DMS 273 treated with DMSO at 0.1 percent for 48 hours (cell line): ENCODE measurements at regions not wholly inside any gene's neighbourhood (a gene's known extent, or its start where the extent isn't known, plus 50 kb on each side); places are given as distances from the start of the nearest gene placed in this dataset.

ENCODE experiments used
- DNase-seq: peaks from one replicate; lab custom pipeline; 2025; lab: John Stamatoyannopoulos, UW

- DNase-seq: no peak
Measured at GRCh38 chr16:35506898-35507194, 2047.4 kb downstream of the TP53TG3F start.

DNA sequence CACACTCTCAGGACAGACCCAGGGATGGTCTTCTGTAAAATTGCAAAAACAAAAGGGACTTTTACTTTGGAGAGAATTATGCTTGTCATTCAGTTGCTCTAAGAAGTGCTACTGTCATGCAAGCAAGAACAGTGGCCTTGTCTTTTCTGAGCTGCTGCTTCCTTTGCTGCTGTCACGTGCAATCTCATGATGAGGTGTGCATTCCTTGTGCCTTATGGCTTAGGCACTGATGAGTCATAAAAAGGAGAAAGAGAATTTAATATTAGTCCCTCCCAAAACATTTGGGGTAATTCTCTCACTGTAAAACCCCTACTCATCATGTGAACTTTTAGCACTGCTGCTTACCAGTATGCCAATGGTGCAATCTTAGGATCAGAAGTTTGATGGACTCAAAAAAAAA, 2051.3 kb downstream of the TP53TG3F start:
- no peak for DNase-seq

GRCh38 chr16:35516551-35516950, 2057.1 kb downstream of the TP53TG3F start:
- DNase-seq: no peak

DNA sequence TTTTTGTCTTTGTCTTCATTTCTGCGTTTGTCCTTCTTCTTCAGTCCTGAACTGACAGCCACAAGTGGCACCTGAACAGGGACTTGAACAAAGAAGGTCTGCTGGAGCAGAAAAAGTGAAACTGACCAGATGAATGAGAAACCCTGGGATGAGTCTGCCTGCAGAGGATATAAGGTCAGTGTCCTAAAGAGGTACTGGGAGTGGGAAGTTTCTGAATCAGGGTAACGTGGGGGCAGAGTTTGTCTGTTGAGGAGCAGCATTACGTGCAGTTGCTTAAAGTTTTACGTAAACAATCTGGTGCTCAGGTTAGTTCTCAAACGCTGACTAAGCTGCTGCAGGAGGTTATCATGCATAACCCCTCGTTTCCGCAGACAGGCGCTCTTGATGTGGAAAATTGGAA, 2057.6 kb downstream of the TP53TG3F start:
- no peak for DNase-seq

- no peak for DNase-seq
Measured at GRCh38 chr16:35523991-35524390, 2064.6 kb downstream of the TP53TG3F start.

- DNase-seq: no peak
Measured at GRCh38 chr16:35525979-35526590, 2066.7 kb downstream of the TP53TG3F start.

DNA sequence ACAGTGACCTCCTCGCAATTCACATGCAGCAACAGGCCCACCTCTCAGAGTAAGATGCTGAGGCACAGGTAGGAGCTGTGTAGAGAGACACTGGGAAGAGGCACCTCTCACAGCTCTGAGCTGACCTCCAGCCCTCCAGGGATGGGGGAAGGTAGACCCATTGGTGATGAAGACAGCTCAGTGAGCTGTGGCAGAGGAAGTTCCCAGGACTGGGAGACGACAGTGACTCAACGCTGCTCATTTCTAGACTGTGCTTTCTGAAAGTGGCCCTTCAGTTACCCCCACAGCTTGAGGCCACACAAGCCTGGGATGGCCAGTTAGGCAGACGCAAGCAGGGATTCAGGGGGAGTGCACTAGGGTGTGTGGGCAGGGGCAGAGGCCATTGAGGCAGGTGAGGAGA, 2073.2 kb downstream of the TP53TG3F start:
- DNase-seq: no peak

DNA sequence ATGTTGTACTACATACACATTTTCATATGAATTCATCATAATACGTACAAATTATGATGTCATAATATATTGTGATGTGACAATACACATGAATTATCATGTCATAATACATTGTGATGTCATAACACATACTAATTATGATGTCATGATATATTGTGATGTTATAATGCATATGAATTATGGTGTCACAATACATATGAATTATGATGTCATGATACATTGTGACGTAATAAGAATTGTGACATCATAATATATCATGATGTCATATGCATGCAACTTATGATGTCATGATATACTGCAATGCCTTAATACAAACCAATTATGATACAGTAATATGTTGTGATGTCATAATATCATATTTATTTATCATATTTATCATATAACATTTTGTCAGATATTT, 2074.3 kb downstream of the TP53TG3F start:
- no peak for DNase-seq

DNA sequence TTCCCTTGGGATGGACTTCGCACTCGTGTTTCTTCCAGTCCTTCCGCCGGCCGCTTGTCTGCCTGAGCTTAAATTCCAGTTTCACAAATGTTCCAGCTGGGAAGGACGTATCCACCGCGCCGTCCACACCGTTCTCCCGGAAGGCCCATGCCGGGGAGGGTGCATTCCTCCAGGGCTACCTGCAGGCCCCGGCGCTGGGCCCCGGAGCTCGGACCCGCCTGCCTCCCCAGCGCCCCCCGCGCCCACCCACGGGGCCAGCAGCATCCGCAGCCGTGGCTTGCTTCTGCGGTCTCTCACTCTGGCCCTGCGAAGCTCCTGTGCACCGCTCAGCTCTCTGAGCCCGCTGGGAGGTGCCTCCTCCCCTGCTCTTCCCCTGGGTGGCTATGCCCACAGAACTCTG, 2084.1 kb downstream of the TP53TG3F start:
- no peak for DNase-seq

GRCh38 chr16:35552763-35553162, 2093.4 kb downstream of the TP53TG3F start:
- DNase-seq: no peak

DNA sequence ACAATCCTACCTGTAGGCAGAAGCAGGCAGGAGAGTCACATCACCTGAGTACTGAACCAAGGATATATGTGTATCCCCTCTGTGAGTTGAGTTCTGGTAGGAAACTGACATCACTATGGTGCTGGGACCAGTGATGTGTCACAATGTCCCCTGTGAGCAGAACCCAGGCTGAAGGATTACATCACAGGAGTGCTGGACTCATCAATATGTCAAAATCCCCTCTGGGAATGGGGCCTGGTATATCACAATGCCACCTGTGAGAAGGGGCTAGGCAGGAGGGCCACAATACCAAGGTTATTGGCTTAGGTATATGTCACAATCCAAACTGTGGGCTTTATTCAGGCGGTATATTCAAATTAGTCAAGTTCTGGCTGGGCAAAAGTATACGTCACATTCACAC, 2098.3 kb downstream of the TP53TG3F start:
- DNase-seq: no peak

DNA sequence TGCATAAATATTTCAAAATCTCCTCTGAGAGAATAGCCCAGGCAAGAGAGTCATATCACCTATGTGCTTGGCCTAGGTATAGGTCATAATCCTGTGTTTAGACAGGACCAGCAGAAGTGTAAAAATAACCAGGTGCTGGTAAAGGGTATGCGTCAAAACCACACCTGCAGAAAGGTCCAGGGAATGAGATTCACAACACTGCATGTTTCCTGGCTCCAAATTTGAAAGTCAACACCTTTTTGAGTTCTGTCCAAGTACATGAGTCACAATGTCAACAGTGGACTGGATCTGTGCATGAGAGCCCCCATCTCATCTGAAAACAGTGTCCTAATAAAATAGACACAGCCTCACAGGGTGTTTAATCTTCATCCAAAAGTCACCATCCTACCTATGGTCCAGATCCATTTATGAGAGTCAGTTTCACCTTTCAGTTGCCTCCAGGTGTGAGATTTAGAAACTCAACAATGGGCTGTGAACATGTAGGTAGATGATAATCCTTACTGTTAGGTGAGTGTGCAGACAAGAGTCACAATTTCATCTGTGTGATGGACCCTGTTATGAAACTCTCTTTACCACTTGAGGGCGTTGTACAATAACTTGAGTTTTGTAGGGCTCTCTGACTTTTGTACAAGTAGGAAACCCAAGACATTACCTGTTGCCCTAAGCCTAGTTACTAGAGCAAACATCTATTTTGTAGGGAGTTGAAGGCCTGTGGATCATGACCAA, 2100.7 kb downstream of the TP53TG3F start:
- DNase-seq: no peak

DNA sequence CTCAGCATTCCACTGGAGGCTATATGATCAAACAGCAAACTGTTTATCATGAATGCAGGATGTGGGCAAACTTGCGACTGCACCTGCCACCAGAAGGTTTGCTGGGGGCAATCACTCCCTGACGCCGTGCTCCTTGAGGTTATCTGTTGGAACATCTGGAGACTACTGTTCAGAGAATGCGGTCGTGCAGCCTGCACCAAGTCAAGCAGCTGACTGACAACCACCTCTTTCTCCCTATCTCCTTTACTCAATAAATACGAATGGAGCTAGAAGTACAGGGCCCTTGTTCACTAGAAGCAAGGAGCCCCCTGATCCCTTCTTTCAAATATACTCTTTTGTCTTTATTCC, 2101.2 kb downstream of the TP53TG3F start:
- DNase-seq: no peak

- DNase-seq: no peak
Measured at GRCh38 chr16:35561346-35561745, 2101.9 kb downstream of the TP53TG3F start.

- no peak for DNase-seq
Measured at GRCh38 chr16:35562471-35562870, 2103.1 kb downstream of the TP53TG3F start.

- DNase-seq: no peak
Measured at GRCh38 chr16:35562919-35563318, 2103.5 kb downstream of the TP53TG3F start.

GRCh38 chr16:35564148-35564547, 2104.7 kb downstream of the TP53TG3F start:
- no peak for DNase-seq

DNA sequence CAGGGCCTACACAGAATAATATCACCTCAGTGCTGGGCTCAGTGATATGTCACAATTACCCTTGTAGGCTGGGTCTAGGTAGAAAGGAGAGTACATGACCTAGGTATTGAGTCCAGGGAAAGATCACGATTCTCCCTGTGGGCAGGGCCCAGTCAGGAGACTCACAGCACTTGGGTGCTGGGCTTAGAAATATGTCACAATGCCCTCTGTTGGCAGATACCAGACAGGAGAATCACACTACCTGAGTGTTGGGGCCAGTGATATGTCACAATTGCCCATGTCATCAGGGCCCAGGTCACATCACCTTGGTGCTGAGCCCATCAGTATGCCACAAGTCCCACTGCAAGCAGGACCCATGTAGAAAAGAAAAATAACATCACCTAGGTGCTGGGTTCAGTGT, 2105.5 kb downstream of the TP53TG3F start:
- no peak for DNase-seq

- no peak for DNase-seq
Measured at GRCh38 chr16:35565626-35566025, 2106.2 kb downstream of the TP53TG3F start.

DNA sequence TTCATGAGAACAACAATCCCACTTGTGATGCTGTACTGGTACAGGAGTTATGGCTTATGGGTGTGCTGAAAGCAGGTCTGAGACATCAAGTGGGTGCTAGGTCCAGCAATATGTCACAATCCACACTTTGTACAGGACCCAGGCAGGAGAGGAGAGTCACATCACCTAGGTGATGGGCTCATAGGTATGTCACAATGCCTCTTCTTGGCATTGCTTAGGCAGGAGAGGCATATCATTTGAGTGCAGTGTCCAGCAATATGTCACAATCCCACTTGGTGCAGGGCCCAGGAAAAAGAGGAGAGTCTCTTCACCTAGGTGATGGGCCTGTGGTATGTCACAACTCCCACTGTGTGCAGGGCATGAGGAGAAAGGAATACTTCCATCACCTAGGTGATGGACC, 2110.0 kb downstream of the TP53TG3F start:
- no peak for DNase-seq

- no peak for DNase-seq
Measured at GRCh38 chr16:35570946-35571345, 2111.5 kb downstream of the TP53TG3F start.

- DNase-seq: no peak
Measured at GRCh38 chr16:35572186-35572585, 2112.8 kb downstream of the TP53TG3F start.

GRCh38 chr16:35573407-35573806, 2114.0 kb downstream of the TP53TG3F start:
- no peak for DNase-seq

GRCh38 chr16:35574011-35574410, 2114.6 kb downstream of the TP53TG3F start:
- no peak for DNase-seq
